Chondrocyte (in vitro differentiated cells): ENCODE measurements at regions not wholly inside any gene's neighbourhood (a gene's known extent, or its start where the extent isn't known, plus 50 kb on each side); places are given as distances from the start of the nearest gene placed in this dataset.

Experiments used
- DNase-seq: peaks from one replicate; pipeline ENCODE4 v3.0.0; 2021; ENCODE audit warnings: mixed read lengths, low spot score
- H3K27ac Mint-ChIP-seq: one replicate; pipeline ENCODE4 v1.8.0; 2021; ENCODE audit warnings: mild to moderate bottlenecking, moderate library complexity, mixed read lengths; ENCODE audit not compliant: unreplicated experiment
- H3K27me3 Mint-ChIP-seq: 2 replicates; pipeline ENCODE4 v1.8.0; 2021; ENCODE audit warnings: low read depth, mixed read lengths
- H3K36me3 Mint-ChIP-seq: 2 replicates; pipeline ENCODE4 v1.8.0; 2021; ENCODE audit warnings: low read depth, mixed read lengths
- H3K4me1 Mint-ChIP-seq: 2 replicates; pipeline ENCODE4 v1.8.0; 2021; ENCODE audit warnings: low read depth, mild to moderate bottlenecking, mixed read lengths
- H3K4me3 Mint-ChIP-seq: one replicate; pipeline ENCODE4 v1.8.0; 2021; ENCODE audit warnings: mild to moderate bottlenecking, moderate library complexity, mixed read lengths; ENCODE audit not compliant: unreplicated experiment
- H3K9me3 Mint-ChIP-seq: 2 replicates; pipeline ENCODE4 v1.8.0; 2021; ENCODE audit warnings: low read depth, mixed read lengths
- TF ChIP-seq, protein P1 (sequence below): fragments of 200-600 bp; sonication (generic); IDR thresholded peaks from 2 replicates; pipeline ENCODE4 v1.5.0; 2021; ENCODE audit warnings: antibody characterized with exemption, mild to moderate bottlenecking, moderate library complexity

DNA sequence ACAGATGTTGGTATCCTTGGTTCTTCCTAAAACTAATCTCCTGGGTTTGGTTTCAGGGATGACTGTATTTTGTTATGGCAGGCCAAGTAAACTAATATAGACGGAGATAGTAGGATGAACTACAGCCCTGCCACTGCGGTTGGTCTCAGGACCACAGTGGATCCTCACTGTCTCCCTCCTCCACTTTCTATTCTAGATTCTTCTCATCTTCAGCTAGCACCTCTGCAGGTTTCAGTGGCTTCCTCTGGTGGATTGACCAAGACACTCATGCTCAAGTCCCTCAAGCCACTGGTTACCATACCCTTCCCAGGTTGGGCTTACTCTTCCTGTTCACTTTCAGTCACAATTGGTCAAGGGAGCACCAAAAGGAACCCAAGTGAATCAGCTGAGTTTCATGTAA is 71.1 kb upstream of the CLDN18 start:
- Mint-ChIP-seq H3K4me1 (no peaks in the 10 kb centered on the region), H3K9me3 (no peaks in the 10 kb centered on the region), H3K27me3 (no peaks in the 10 kb centered on the region), H3K36me3 (no peaks in the 10 kb centered on the region), H3K4me3 (no peak overlapping the region), H3K27ac (no peak overlapping the region)
- no peak for DNase-seq
- TF ChIP-seq, protein P1, sequence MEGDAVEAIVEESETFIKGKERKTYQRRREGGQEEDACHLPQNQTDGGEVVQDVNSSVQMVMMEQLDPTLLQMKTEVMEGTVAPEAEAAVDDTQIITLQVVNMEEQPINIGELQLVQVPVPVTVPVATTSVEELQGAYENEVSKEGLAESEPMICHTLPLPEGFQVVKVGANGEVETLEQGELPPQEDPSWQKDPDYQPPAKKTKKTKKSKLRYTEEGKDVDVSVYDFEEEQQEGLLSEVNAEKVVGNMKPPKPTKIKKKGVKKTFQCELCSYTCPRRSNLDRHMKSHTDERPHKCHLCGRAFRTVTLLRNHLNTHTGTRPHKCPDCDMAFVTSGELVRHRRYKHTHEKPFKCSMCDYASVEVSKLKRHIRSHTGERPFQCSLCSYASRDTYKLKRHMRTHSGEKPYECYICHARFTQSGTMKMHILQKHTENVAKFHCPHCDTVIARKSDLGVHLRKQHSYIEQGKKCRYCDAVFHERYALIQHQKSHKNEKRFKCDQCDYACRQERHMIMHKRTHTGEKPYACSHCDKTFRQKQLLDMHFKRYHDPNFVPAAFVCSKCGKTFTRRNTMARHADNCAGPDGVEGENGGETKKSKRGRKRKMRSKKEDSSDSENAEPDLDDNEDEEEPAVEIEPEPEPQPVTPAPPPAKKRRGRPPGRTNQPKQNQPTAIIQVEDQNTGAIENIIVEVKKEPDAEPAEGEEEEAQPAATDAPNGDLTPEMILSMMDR = no peak

DNA sequence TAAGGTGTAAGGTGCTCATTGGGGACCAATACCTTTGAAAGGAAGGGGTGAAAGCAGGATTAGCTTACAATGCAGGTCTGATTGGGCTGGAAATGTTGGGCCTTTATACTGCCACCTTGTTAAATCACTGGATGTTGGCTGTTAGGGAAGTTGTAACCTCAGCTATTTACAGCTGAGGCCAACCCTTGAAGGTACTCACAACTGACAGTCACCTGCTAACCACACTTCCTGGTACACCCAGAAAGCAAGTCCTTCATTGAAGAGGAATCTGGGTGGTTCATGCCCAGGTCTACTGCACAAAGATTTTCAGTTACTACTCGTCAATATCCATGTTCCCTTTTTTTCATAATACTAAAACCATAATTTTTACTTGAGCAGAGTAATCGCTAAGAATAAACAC is 65.4 kb upstream of the CLDN18 start:
- H3K9me3 Mint-ChIP-seq = no peaks in the 10 kb centered on the region
- no peak overlapping the region for H3K27ac Mint-ChIP-seq
- TF ChIP-seq, protein P1 = no peak
- no peak overlapping the region for H3K4me3 Mint-ChIP-seq
- no peaks in the 10 kb centered on the region for H3K4me1 Mint-ChIP-seq
- no peak for DNase-seq
- H3K27me3 Mint-ChIP-seq = peaks cover 5% of the 10 kb centered on the region
- H3K36me3 Mint-ChIP-seq = no peaks in the 10 kb centered on the region

DNA sequence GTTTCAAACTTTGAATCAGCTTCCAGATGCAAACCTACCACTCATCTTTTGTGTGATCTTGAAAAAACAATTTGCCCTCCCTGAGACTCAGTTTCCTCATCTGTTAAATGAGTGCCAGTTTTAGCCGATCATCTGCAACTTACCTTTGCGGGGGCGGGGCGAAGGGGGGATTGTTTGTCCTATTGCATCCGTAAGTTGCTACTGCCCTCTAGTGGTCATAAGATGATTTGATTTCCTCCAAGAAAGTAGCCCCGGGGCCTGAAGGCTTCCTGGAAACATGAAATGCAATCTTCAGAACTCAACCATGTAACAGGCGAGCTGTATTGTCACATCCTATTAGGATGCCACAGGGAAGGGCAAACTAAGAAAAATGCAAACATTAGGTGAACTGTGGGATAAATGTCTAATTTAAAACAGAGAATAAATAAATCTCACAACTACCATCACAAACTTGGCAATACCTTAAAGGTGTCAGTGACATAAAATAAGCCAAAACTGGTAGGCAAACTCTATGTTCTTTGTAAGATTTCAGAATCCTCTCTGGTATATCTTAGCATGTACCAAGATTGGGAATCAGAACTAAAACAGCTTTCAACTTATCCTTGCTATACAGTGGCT is 63.5 kb upstream of the CLDN18 start:
- no peaks in the 10 kb centered on the region for H3K4me1 Mint-ChIP-seq
- TF ChIP-seq, protein P1 = peak; percentile 89
- H3K9me3 Mint-ChIP-seq = no peaks in the 10 kb centered on the region
- no peak overlapping the region for H3K4me3 Mint-ChIP-seq
- peaks cover 8% of the 10 kb centered on the region for H3K27me3 Mint-ChIP-seq
- H3K36me3 Mint-ChIP-seq = no peaks in the 10 kb centered on the region
- no peak for DNase-seq
- H3K27ac Mint-ChIP-seq = no peak overlapping the region

DNA sequence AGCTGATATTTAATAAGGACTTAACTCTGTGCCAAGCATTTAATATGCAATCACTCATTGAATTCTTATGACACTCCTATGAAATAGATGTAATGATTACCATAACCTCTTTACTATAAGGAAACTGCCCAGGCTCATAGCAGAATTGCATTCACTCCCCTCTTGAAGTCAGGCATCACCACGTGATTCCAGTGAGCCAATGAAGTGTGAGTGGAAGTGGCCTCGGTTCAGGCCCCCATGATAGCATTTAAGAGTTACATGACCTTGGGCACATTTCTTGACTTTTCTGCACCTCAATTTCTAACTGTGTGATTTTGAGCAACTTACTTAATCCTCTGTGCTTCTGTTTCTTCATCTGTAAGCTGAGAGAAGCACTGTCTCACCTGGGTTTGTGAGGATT is 62.8 kb upstream of the CLDN18 start:
- Mint-ChIP-seq H3K36me3 (no peaks in the 10 kb centered on the region), H3K27ac (no peak overlapping the region), H3K4me1 (no peaks in the 10 kb centered on the region), H3K27me3 (peaks cover 11% of the 10 kb centered on the region), H3K9me3 (no peaks in the 10 kb centered on the region), H3K4me3 (no peak overlapping the region)
- TF ChIP-seq, protein P1 = no peak
- no peak for DNase-seq

DNA sequence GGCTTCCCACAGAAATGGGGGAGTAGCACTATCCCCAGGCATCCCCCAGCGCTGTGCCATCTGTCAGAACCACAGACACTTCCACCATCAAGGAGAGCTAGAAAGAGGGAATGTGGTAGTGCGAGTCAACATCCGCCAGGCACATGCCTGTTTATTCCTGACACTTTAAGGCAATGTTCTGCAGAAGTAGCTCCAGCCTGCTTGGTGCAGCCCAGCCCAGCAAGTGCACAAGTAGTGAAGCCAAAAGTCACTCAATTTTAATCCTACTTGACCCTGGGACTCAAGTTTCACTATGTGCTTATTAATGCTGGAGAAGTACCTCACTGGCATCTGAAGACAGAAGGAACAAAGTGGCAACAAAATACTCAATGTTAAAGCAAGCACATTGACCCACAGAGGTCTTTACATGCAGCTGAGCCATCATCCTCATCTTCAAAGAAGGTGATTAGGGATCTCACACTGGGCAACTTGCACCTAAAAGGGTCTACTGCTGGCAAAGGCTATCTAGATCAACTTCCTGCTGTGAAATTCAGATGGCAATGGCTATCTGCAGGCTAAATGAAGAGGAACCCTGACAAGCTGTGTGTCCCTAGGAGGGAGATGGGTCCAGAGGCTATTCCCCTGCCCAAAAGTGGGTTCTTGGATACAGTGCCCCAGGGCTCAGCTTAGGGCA is 61.4 kb upstream of the CLDN18 start:
- H3K9me3 Mint-ChIP-seq = peaks cover 3% of the 10 kb centered on the region
- no peak overlapping the region for H3K4me3 Mint-ChIP-seq
- no peaks in the 10 kb centered on the region for H3K36me3 Mint-ChIP-seq
- no peaks in the 10 kb centered on the region for H3K4me1 Mint-ChIP-seq
- no peak overlapping the region for H3K27ac Mint-ChIP-seq
- peaks cover 15% of the 10 kb centered on the region for H3K27me3 Mint-ChIP-seq
- DNase-seq = no peak
- TF ChIP-seq, protein P1 = no peak
